ENCODE measurements at regions not wholly inside any gene's neighbourhood (a gene's known extent, or its start where the extent isn't known, plus 50 kb on each side); places are given as distances from the start of the nearest gene placed in this dataset.

- TF ChIP-seq CTCF (conservative IDR thresholded peaks at IDR 0.05; ENCODE audit: low read length): no peak
- TF ChIP-seq EZH2phosphoT487 (IDR thresholded peaks at IDR 0.05; ENCODE audit: borderline replicate concordance, low read depth, low read length): no peak
These were observed 87.2 kb upstream of the SGCD start for GRCh38 chr5:156239800-156240199.
